Mucosa of descending colon (tissue), 3 donors: ENCODE measurements at regions not wholly inside any gene's neighbourhood (a gene's known extent, or its start where the extent isn't known, plus 50 kb on each side); places are given as distances from the start of the nearest gene placed in this dataset.

Source experiments
- ATAC-seq: fragments of 200-7000 bp; cut with Tn5 transposase; one replicate; pipeline ENCODE4 v1.9.1; 2020; ENCODE audit warnings: mild to moderate bottlenecking, moderate library complexity
- DNase-seq, 3 donors: peaks; one replicate each; pipeline ENCODE4 v3.0.0-alpha.2; 2020
- H3K36me3 ChIP-seq: fragments of 200-600 bp; one replicate; pipeline ENCODE4 v1.8.0; 2021; ENCODE audit warnings: low read depth, mild to moderate bottlenecking
- H3K4me1 ChIP-seq: fragments of 200-600 bp; one replicate; pipeline ENCODE4 v1.8.0; 2021; ENCODE audit warnings: low read depth, mild to moderate bottlenecking
- H3K4me3 ChIP-seq: fragments of 200-600 bp; one replicate; pipeline ENCODE4 v1.8.0; 2021; ENCODE audit warnings: mild to moderate bottlenecking
- H3K9me3 ChIP-seq: fragments of 200-600 bp; one replicate; pipeline ENCODE4 v1.8.0; 2021; ENCODE audit warnings: mild to moderate bottlenecking
- CTCF ChIP-seq: fragments of 200-600 bp; IDR thresholded peaks from one replicate; pipeline ENCODE4 v1.8.0; 2022; ENCODE audit warnings: antibody characterized with exemption, mild to moderate bottlenecking
- intact Hi-C, 2 donors: fragments of 100-400 bp; cut with DNase I in 1 of 2; cut with micrococcal nuclease in 1 of 2; formaldehyde crosslinking; loops; one replicate each; pipeline versions ENCODE4 v1.11.0 to v1.11.1; 2022; cut with DNase I, micrococcal nuclease
- donor health status: DM: no; HTN: no; CAD: no; lungs with moderate emphysema.
- donor health status: DM: no; HTN: no; CAD: no.
- donor health status: DM: no; HTN: yes; CAD: no.

GRCh38 chr7:89966067-89966664, 188.1 kb upstream of the STEAP1 start:
- no peaks in the 10 kb centered on the region for H3K36me3 ChIP-seq
- intact Hi-C loops: no loop called here
- H3K9me3 ChIP-seq: no peaks in the 10 kb centered on the region
- H3K4me1 ChIP-seq: no peaks in the 10 kb centered on the region
- ATAC-seq (no peak), DNase-seq (no peak)
- no peak for TF ChIP-seq CTCF
- H3K4me3 ChIP-seq: no peak overlapping the region

- H3K36me3 ChIP-seq: no peaks in the 10 kb centered on the region
- no peak for TF ChIP-seq CTCF
- intact Hi-C loops: no loop called here
- DNase-seq: no peak
- H3K4me1 ChIP-seq: no peaks in the 10 kb centered on the region
- H3K4me3 ChIP-seq: no peak overlapping the region
- no peak for ATAC-seq
- H3K9me3 ChIP-seq: no peaks in the 10 kb centered on the region
These were observed 178.7 kb upstream of the STEAP1 start for GRCh38 chr7:89975577-89975976.

- TF ChIP-seq CTCF: no peak
- Histone ChIP-seq H3K4me1 (no peaks in the 10 kb centered on the region), H3K9me3 (no peaks in the 10 kb centered on the region), H3K4me3 (no peak overlapping the region), H3K36me3 (no peaks in the 10 kb centered on the region)
- intact Hi-C loops: no loop called here
- no peak for ATAC-seq
- DNase-seq: no peak
These were observed 166.6 kb upstream of the STEAP1 start for GRCh38 chr7:89987665-89988064.

- DNase-seq (no peak), ATAC-seq (no peak)
- intact Hi-C loops: no loop called here
- TF ChIP-seq CTCF: no peak
- no peaks in the 10 kb centered on the region for H3K4me1 ChIP-seq
- no peak overlapping the region for H3K4me3 ChIP-seq
- H3K9me3 ChIP-seq: no peaks in the 10 kb centered on the region
- no peaks in the 10 kb centered on the region for H3K36me3 ChIP-seq
These were observed 166.2 kb upstream of the STEAP1 start for GRCh38 chr7:89988074-89988473.

- no peaks in the 10 kb centered on the region for H3K36me3 ChIP-seq
- H3K4me1 ChIP-seq: no peaks in the 10 kb centered on the region
- intact Hi-C loops: no loop called here
- no peaks in the 10 kb centered on the region for H3K9me3 ChIP-seq
- TF ChIP-seq CTCF: no peak
- ATAC-seq: no peak
- H3K4me3 ChIP-seq: no peak overlapping the region
- DNase-seq: no peak
These were observed 164.8 kb upstream of the STEAP1 start for GRCh38 chr7:89989454-89989853.

- no peak for DNase-seq
- no peak for ATAC-seq
- intact Hi-C loops: no loop called here
- no peaks in the 10 kb centered on the region for H3K36me3 ChIP-seq
- H3K9me3 ChIP-seq: no peaks in the 10 kb centered on the region
- no peak overlapping the region for H3K4me3 ChIP-seq
- no peak for TF ChIP-seq CTCF
- no peaks in the 10 kb centered on the region for H3K4me1 ChIP-seq
These were observed 159.8 kb upstream of the STEAP1 start for GRCh38 chr7:89994483-89994882.
